Right ventricle myocardium superior (tissue), 1 donor: ENCODE measurements at regions not wholly inside any gene's neighbourhood (a gene's known extent, or its start where the extent isn't known, plus 50 kb on each side); places are given as distances from the start of the nearest gene placed in this dataset.

Source experiments
- ATAC-seq: fragments of 200-7000 bp; cut with Tn5 transposase; one replicate; pipeline ENCODE4 v1.9.1; 2020; ENCODE audit warnings: mild to moderate bottlenecking; ENCODE audit not compliant: poor library complexity
- DNase-seq: peaks from one replicate; pipeline ENCODE4 v3.0.0-alpha.2; 2020
- intact Hi-C: fragments of 100-400 bp; cut with DNase I; formaldehyde crosslinking; loops from one replicate; pipeline ENCODE4 v1.11.2; 2022
- donor health status: DM: no; HTN: yes; CAD: no; lungs with severe emphysema.

GRCh38 chr10:31660300-31660699 is 268.3 kb downstream of the ARHGAP12 start:
- intact Hi-C loops, result no loop called here
- DNase-seq (no peak), ATAC-seq (no peak)

GRCh38 chr10:31659665-31660064 is 269.0 kb downstream of the ARHGAP12 start:
- intact Hi-C loops, result no loop called here
- ATAC-seq, result no peak
- no peak for DNase-seq

- DNase-seq, result no peak
- intact Hi-C loops, result no loop called here
- ATAC-seq, result peak; percentile 81
These were observed 271.2 kb downstream of the ARHGAP12 start for GRCh38 chr10:31657434-31657872.

DNA sequence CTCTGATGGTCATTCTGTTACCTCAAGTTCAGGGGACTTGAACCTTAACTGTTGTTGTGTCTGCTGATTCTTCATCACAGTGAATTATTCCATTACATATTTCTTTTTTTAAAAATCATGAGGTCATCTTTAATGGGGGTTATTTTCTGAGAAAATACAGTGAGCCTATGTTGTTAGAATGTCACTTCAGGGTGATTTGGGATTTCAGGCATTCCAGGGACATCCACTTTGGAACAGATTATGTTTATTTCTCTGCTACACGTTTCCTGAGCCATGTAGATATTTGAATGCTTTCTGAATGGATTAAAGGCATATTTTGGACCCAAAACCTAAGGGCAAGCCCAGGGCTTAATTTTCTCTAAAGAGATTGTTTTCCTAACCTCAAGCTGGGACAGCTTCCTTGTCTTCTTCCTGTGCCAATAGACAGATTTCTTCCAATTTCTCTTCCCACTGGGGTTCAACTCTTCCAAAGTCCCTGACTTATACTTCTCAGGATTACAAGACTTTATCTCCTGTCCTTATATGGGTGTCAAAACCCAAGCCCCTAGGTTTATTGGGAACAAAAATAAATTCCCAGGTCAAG is 271.7 kb downstream of the ARHGAP12 start:
- ATAC-seq (peak; percentile 87), DNase-seq (no peak)
- intact Hi-C loops, result no loop called here

- ATAC-seq (no peak), DNase-seq (no peak)
- intact Hi-C loops, result no loop called here
These were observed 276.6 kb downstream of the ARHGAP12 start for GRCh38 chr10:31652038-31652437.

GRCh38 chr10:31650010-31650409 is 278.6 kb downstream of the ARHGAP12 start:
- peak; percentile 90 for ATAC-seq
- DNase-seq, result peak; percentile 81
- intact Hi-C loops, result no loop called here

GRCh38 chr10:31648966-31649365 is 279.7 kb downstream of the ARHGAP12 start:
- no peak for DNase-seq
- intact Hi-C loops, result no loop called here
- no peak for ATAC-seq

- ATAC-seq (no peak), DNase-seq (no peak)
- intact Hi-C loops, result no loop called here
These were observed 280.8 kb downstream of the ARHGAP12 start for GRCh38 chr10:31647861-31648260.

DNA sequence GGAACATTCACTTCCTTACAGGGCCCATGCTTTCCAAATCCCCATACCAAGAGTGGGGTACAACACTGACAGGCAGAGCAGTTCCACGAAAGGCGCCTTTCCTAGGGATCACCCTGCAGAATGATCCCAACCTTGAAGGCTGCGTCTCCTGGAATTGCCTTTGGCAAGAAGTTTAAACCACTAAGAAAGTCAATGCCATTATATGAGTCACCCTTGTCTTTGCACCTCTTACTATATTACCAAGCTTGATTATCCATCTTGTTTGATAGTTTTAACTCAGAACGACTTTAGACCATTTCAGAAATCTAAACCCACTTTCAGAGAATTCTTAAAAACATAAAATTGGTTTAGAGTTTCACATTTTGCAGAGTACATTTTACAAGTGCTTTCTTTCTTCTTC is 282.1 kb downstream of the ARHGAP12 start:
- intact Hi-C loops, result no loop called here
- no peak for ATAC-seq
- no peak for DNase-seq

GRCh38 chr10:31645786-31646185 is 282.8 kb downstream of the ARHGAP12 start:
- DNase-seq (no peak), ATAC-seq (no peak)
- intact Hi-C loops, result no loop called here

DNA sequence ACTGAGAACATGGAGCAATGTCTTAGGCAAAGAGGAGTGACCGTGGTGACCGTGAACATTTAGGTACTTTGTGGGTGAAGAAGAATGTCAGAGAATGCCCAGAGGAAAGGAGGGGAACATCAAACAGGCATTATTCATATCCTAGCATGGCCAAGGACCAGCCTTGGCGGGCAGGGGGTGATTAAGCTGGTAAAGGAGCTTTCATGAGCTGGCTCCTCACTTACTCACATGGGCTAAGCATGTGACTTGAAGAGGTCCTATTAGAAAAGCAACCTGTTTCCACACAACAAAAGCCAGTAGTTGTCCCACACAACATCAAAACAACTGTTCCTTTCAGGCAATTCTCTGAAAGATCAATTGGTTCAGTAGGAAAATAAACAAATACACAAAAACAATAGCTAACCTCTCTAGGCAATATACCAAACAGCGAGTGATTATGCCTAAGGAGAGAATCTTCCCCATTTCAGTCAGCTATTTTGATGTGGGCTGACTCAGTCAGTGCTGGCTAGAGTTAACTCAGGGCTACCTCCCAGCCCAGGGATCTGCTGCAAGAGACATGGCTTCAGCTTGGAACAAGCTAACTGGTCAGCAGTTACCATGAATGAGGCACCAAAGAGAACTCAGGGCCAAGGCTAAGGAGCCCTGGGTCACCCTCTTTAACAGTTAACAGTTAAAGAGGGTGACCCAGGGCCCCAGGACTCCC is 283.5 kb downstream of the ARHGAP12 start:
- intact Hi-C loops, result no loop called here
- DNase-seq (no peak), ATAC-seq (no peak)

- intact Hi-C loops, result no loop called here
- no peak for ATAC-seq
- no peak for DNase-seq
These were observed 286.4 kb downstream of the ARHGAP12 start for GRCh38 chr10:31642281-31642680.

- intact Hi-C loops, result no loop called here
These were observed 293.1 kb downstream of the ARHGAP12 start for GRCh38 chr10:31635415-31636065.

GRCh38 chr10:31635009-31635408 is 293.6 kb downstream of the ARHGAP12 start:
- no peak for ATAC-seq
- no peak for DNase-seq
- intact Hi-C loops, result no loop called here

More at GRCh38 chr10:31635415-31636065, 293.1 kb downstream of the ARHGAP12 start:
- DNase-seq (no peak), ATAC-seq (no peak)

- intact Hi-C loops, result no loop called here
- DNase-seq (no peak), ATAC-seq (peak; percentile 85)
These were observed 297.6 kb downstream of the ARHGAP12 start for GRCh38 chr10:31630861-31631567.

DNA sequence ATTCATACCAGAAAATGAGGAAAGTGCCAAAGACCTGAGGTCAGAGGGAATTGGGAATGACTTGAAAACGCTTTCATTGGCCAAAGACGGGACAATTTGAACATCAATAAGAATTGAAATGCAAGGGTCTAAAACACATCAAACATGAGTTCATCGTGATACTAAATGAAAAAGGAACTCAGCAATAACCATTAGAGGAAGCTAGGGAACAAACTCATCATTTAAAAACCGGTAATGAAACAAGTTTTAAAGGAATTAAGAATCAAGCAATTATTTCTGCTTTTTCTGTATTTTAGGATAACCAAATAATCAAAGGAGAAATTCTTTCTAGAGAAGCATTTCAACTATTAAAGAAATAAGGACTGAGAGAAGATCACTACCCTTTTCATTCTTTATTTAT is 303.1 kb downstream of the ARHGAP12 start:
- no peak for ATAC-seq
- intact Hi-C loops, result no loop called here
- DNase-seq, result no peak

DNA sequence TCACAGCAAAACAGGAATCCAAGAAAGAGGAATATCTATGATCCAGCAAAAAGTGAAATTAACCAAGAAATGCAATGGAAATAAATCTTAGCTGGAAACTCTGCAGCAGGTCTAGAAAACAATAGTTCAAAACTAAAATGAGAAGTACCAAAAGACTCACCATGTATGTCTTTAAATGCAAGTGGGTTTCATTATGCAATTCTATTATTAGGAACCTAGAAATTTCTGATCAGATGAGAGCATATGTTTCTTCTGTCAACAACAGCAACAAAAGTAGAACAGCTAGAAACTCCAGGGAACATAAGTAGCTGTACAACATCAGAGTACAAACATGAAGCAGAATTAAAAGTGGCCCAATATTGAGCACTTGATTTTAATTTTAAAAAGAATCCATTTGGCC is 304.0 kb downstream of the ARHGAP12 start:
- intact Hi-C loops, result no loop called here
- DNase-seq (no peak), ATAC-seq (no peak)

GRCh38 chr10:31623947-31624346 is 304.7 kb downstream of the ARHGAP12 start:
- intact Hi-C loops, result no loop called here
- no peak for ATAC-seq
- DNase-seq, result no peak

DNA sequence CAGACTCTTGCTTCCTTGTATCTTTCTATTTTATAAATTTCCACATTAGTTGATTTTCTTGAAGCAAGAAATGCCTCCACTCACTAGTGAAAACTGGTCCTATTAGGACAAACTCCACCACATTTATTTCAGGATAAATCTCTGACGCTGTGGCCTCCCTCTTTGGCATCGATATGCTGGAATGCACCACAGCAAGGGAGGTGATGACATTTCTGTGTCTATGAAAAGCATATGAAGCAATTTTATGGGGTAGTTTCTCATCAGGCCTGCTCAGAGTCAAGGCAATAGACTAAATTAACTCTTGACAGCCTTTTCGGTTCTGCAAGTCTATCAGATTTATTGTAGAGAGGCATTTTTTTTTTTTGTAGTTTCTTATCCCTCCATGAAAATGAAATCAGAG is 304.4 kb downstream of the ZEB1 start:
- intact Hi-C loops, result no loop called here
- DNase-seq (no peak), ATAC-seq (peak; percentile 62)

GRCh38 chr10:31622978-31623377 is 304.0 kb downstream of the ZEB1 start:
- no peak for DNase-seq
- peak; percentile 18 for ATAC-seq
- intact Hi-C loops, result no loop called here
